Fibroblast of lung (primary cell): ENCODE measurements at regions not wholly inside any gene's neighbourhood (a gene's known extent, or its start where the extent isn't known, plus 50 kb on each side); places are given as distances from the start of the nearest gene placed in this dataset.

Source experiments
- EZH2 ChIP-seq: IDR thresholded peaks from 2 replicates; pipeline ENCODE4 v1.5.1; 2012; ENCODE audit warnings: low read length, control low read depth, mild to moderate bottlenecking; ENCODE audit errors: missing control alignments
- TF ChIP-seq, protein P1 (sequence below), 2 donors: IDR thresholded peaks in 1 of 2; conservative IDR thresholded peaks in 1 of 2; 1 replicate in 1 of 2; 2 replicates in 1 of 2; pipeline ENCODE4 v1.5.1; 2011 to 2012; ENCODE audit warnings: low read length in 2 of 2, control low read depth in 1 of 2, inconsistent platforms in 1 of 2, low read depth in 1 of 2, mild to moderate bottlenecking in 1 of 2

DNA sequence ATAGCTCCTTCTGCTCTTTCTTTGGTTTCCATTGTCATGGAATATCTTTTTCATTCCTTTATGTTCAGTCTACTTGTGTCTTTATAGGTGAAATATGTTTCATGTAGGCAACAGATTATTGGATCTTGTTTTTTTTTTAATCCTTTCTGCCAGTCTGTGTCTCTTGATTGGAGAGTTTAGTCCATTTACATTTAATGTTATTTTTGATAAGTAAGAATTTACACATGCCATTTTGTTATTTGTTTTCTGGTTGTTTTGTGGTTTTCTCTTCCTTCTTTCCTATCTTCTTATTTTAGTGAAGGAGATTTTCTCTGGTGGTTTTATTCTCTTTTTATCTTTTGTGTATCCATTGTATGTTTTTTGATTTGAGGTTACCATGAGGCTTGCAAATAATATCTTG is 52.5 kb upstream of the TAS2R16 start:
- TF ChIP-seq, protein P1, sequence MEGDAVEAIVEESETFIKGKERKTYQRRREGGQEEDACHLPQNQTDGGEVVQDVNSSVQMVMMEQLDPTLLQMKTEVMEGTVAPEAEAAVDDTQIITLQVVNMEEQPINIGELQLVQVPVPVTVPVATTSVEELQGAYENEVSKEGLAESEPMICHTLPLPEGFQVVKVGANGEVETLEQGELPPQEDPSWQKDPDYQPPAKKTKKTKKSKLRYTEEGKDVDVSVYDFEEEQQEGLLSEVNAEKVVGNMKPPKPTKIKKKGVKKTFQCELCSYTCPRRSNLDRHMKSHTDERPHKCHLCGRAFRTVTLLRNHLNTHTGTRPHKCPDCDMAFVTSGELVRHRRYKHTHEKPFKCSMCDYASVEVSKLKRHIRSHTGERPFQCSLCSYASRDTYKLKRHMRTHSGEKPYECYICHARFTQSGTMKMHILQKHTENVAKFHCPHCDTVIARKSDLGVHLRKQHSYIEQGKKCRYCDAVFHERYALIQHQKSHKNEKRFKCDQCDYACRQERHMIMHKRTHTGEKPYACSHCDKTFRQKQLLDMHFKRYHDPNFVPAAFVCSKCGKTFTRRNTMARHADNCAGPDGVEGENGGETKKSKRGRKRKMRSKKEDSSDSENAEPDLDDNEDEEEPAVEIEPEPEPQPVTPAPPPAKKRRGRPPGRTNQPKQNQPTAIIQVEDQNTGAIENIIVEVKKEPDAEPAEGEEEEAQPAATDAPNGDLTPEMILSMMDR (conservative IDR thresholded peaks at IDR 0.05 in 1 of 2, IDR thresholded peaks at IDR 0.05 in 1 of 2; ENCODE audit: low read depth in 1 of 2, low read length in 2 of 2), result no peak
- no peak for TF ChIP-seq EZH2
